GM12875 (cell line): ENCODE measurements at regions not wholly inside any gene's neighbourhood (a gene's known extent, or its start where the extent isn't known, plus 50 kb on each side); places are given as distances from the start of the nearest gene placed in this dataset.

ENCODE experiments used
- H3K4me3 ChIP-seq: one replicate; pipeline ENCODE4 v1.5.1; 2011; ENCODE audit warnings: low read depth, low read length, control low read depth
- CTCF ChIP-seq: IDR thresholded peaks from 2 replicates; pipeline ENCODE4 v1.5.1; 2011; ENCODE audit warnings: low read depth, mild to moderate bottlenecking, control low read depth, inconsistent platforms, low read length, moderate library complexity, borderline replicate concordance; ENCODE audit not compliant: insufficient read depth

DNA sequence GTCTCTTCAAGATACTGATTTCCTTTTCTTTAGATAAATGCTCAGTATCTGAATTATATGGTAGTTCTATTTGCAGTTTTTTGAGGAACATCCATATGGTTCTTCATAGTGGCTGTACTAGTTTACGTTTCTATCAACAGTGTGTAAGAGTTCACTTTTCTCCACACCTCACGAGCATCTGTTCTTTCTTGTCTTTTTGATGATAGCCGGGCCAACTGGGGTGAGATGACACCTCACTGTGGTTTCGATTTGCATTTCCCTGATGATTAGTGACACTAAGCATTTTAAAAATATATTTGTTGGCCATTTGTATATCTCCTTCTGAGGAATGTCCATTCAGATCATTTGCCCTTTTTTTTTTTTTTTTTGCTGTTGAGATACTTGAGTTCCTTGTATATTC, 458.8 kb downstream of the SETBP1 start:
- TF ChIP-seq CTCF, result no peak
- H3K4me3 ChIP-seq, result no peak overlapping the region

DNA sequence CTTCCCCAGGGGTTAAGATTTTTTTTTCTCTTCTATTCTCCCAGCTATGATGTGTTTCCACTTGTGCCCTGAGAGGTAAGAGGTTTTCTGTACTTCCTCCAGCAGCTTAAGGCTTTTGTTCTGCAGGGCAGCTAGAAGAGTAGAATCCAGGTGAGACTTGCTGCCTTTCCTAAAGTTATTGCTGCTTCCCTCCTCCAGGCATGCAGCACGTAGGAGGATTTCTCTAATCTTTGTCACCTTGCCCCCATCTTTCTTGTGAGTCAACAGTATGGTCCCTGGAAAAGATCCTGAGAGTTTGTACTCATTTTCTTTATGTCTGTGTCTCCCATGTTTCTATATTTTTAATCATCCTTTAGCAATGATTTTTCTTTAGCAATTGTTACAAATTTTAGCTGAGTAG, 462.2 kb downstream of the SETBP1 start:
- no peak overlapping the region for H3K4me3 ChIP-seq
- no peak for TF ChIP-seq CTCF

- no peak for TF ChIP-seq CTCF
Observed at GRCh38 chr18:45149712-45150111, 465.6 kb upstream of the SLC14A2 start.

DNA sequence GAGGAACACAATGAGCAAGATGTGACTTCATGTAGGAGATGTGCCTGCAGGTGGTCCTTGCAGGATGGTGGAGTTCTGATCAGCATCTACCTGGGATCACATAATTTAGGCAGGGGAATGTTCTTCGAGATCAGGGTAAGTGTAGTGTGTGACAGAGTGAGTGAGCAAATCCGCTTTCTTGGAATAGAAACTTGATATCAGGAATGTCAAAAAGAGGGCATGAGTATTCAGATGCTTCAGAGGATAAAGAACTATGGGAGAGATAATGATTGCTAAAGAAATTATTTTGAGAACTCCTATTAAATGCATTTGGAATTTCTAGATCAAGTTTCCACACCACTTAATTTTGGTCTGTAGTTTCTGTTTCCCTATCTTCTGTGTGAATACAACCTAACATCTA, 463.6 kb upstream of the SLC14A2 start:
- no peak for TF ChIP-seq CTCF
- H3K4me3 ChIP-seq, result no peak overlapping the region

More at GRCh38 chr18:45149712-45150111, 465.6 kb upstream of the SLC14A2 start:
- H3K4me3 ChIP-seq, result no peak overlapping the region

- TF ChIP-seq CTCF, result no peak
- H3K4me3 ChIP-seq, result no peak overlapping the region
Observed at GRCh38 chr18:45155526-45155925, 459.8 kb upstream of the SLC14A2 start.

DNA sequence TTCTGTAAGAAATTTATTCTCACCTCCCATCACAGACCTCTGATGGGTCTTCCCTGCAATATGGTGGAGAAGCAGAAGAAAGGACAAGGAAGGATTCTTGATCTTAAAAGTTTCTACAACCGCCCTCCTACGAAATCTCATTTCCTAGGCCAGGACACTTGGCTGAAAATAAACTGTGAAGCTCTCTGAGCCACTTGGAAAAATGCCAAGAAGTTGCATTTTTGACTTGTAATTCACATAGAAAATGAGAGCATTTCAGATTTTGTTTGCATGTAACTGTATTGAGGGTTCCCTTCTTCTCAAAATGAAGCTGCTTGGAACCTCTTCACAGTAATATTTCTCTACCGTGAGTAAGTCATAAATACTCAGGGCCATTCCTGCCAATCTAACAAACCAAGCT, 458.3 kb upstream of the SLC14A2 start:
- no peak for TF ChIP-seq CTCF
- no peak overlapping the region for H3K4me3 ChIP-seq

GRCh38 chr18:45157576-45157975, 457.7 kb upstream of the SLC14A2 start:
- no peak for TF ChIP-seq CTCF
- no peak overlapping the region for H3K4me3 ChIP-seq
